OCI-LY1 (cell line): ENCODE measurements at regions not wholly inside any gene's neighbourhood (a gene's known extent, or its start where the extent isn't known, plus 50 kb on each side); places are given as distances from the start of the nearest gene placed in this dataset.

Experiments used
- H2AFZ ChIP-seq: fragments of 200-600 bp; sonication (generic), shearing (Covaris generic); 2 replicates; pipeline ENCODE4 v1.6.0; 2014; ENCODE audit warnings: antibody characterized with exemption, mild to moderate bottlenecking, low read length
- H3F3A ChIP-seq: fragments of 200-600 bp; sonication (generic), shearing (Covaris generic); 2 replicates; pipeline ENCODE4 v1.6.0; 2014; ENCODE audit warnings: mild to moderate bottlenecking, antibody characterized with exemption, low read length, moderate library complexity; ENCODE audit not compliant: insufficient read depth
- H3K27ac ChIP-seq: fragments of 200-600 bp; sonication (generic); 2 replicates; pipeline ENCODE4 v1.5.1; 2014; ENCODE audit warnings: low read length, mixed run types, mild to moderate bottlenecking, low read depth; ENCODE audit not compliant: poor library complexity, severe bottlenecking
- H3K27me3 ChIP-seq: fragments of 200-600 bp; sonication (generic); 2 replicates; pipeline ENCODE4 v1.6.0; 2014; ENCODE audit warnings: antibody characterized with exemption, mild to moderate bottlenecking, low read length, moderate library complexity; ENCODE audit not compliant: insufficient read depth
- H3K36me3 ChIP-seq: fragments of 200-600 bp; sonication (generic); 2 replicates; pipeline ENCODE4 v1.6.1; 2014; ENCODE audit warnings: mild to moderate bottlenecking, antibody characterized with exemption, low read length, moderate library complexity, mixed read lengths; ENCODE audit not compliant: insufficient read depth
- H3K4me1 ChIP-seq: fragments of 200-600 bp; sonication (generic); 2 replicates; pipeline ENCODE4 v1.5.1; 2014; ENCODE audit warnings: mild to moderate bottlenecking, low read length, moderate library complexity; ENCODE audit not compliant: insufficient read depth, severe bottlenecking
- H3K4me2 ChIP-seq: fragments of 200-600 bp; sonication (generic), shearing (Covaris generic); 2 replicates; pipeline ENCODE4 v1.6.1; 2014; ENCODE audit warnings: low read length
- H3K4me3 ChIP-seq: fragments of 200-600 bp; sonication (generic); 2 replicates; pipeline ENCODE4 v1.5.1; 2014; ENCODE audit warnings: low read length, low read depth, mild to moderate bottlenecking, mixed read lengths; ENCODE audit not compliant: poor library complexity, severe bottlenecking
- H3K79me2 ChIP-seq: fragments of 200-600 bp; shearing (Covaris generic); 2 replicates; pipeline ENCODE4 v1.6.1; 2016; ENCODE audit warnings: mixed run types, low read length, mixed read lengths; ENCODE audit not compliant: insufficient read depth
- H3K9ac ChIP-seq: fragments of 200-600 bp; sonication (generic), shearing (Covaris generic); 2 replicates; pipeline ENCODE4 v1.6.1; 2014; ENCODE audit warnings: mild to moderate bottlenecking, low read length, mixed read lengths
- H3K9me2 ChIP-seq: fragments of 200-600 bp; sonication (generic), shearing (Covaris generic); 2 replicates; pipeline ENCODE4 v1.6.1; 2014; ENCODE audit warnings: low read depth, mild to moderate bottlenecking, low read length, mixed read lengths
- H3K9me3 ChIP-seq: fragments of 200-600 bp; shearing (Covaris generic); 2 replicates; pipeline ENCODE4 v1.6.1; 2014; ENCODE audit warnings: low read length, mixed read lengths
- H4K20me1 ChIP-seq: fragments of 200-600 bp; sonication (generic), shearing (Covaris generic); 2 replicates; pipeline ENCODE4 v1.6.0; 2016; ENCODE audit warnings: mild to moderate bottlenecking, low read length; ENCODE audit not compliant: insufficient read depth
- CTCF ChIP-seq: fragments of 200-600 bp; sonication (generic), shearing (Covaris generic); IDR thresholded peaks from 2 replicates; pipeline ENCODE4 v1.5.1; 2017; ENCODE audit warnings: mild to moderate bottlenecking, antibody characterized with exemption, low read length, moderate library complexity, mixed read lengths
- EZH2 ChIP-seq: fragments of 200-600 bp; sonication (generic), shearing (Covaris generic); IDR thresholded peaks from 2 replicates; pipeline ENCODE4 v1.8.0; 2017; ENCODE audit warnings: borderline replicate concordance, mixed run types, mild to moderate bottlenecking, antibody characterized with exemption, low read length, moderate library complexity, mixed read lengths

- Histone ChIP-seq H3K9me3 (no peaks in the 10 kb centered on the region), H4K20me1 (no peaks in the 10 kb centered on the region), H2AFZ (no peak overlapping the region), H3K36me3 (no peaks in the 10 kb centered on the region), H3K79me2 (no peaks in the 10 kb centered on the region), H3K27me3 (no peaks in the 10 kb centered on the region; the same call in 1 of the 2 replicates), H3K4me3 (no peak overlapping the region), H3K4me2 (no peak overlapping the region), H3K4me1 (no peaks in the 10 kb centered on the region), H3F3A (no peaks in the 10 kb centered on the region), H3K9ac (no peak overlapping the region), H3K9me2 (no peaks in the 10 kb centered on the region), H3K27ac (no peak overlapping the region)
- TF ChIP-seq CTCF (no peak), EZH2 (no peak)
Measured at GRCh38 chr13:110065780-110066179, 241.2 kb downstream of the COL4A1 start.

- no peak overlapping the region for H3K27ac ChIP-seq
- TF ChIP-seq EZH2 (no peak), CTCF (no peak)
- H3K9me2 ChIP-seq = no peaks in the 10 kb centered on the region
- no peaks in the 10 kb centered on the region; the same call in 1 of the 2 replicates for H3K27me3 ChIP-seq
- H2AFZ ChIP-seq = no peak overlapping the region
- no peak overlapping the region for H3K9ac ChIP-seq
- H4K20me1 ChIP-seq = no peaks in the 10 kb centered on the region
- no peak overlapping the region for H3K4me3 ChIP-seq
- H3K9me3 ChIP-seq = no peaks in the 10 kb centered on the region
- no peaks in the 10 kb centered on the region for H3K36me3 ChIP-seq
- H3K4me1 ChIP-seq = no peaks in the 10 kb centered on the region
- no peaks in the 10 kb centered on the region for H3K79me2 ChIP-seq
- H3K4me2 ChIP-seq = no peak overlapping the region
- H3F3A ChIP-seq = no peaks in the 10 kb centered on the region
Measured at GRCh38 chr13:110063490-110064421, 243.2 kb downstream of the COL4A1 start.

GRCh38 chr13:110062777-110063442 is 244.0 kb downstream of the COL4A1 start:
- no peaks in the 10 kb centered on the region for H3K36me3 ChIP-seq
- H3K9me3 ChIP-seq = no peaks in the 10 kb centered on the region
- H3K9me2 ChIP-seq = no peaks in the 10 kb centered on the region
- H2AFZ ChIP-seq = no peak overlapping the region
- no peaks in the 10 kb centered on the region for H4K20me1 ChIP-seq
- no peak for TF ChIP-seq CTCF
- no peak for TF ChIP-seq EZH2
- no peak overlapping the region for H3K9ac ChIP-seq
- H3K4me3 ChIP-seq = no peak overlapping the region
- no peak overlapping the region for H3K4me2 ChIP-seq
- no peaks in the 10 kb centered on the region; the same call in 1 of the 2 replicates for H3K27me3 ChIP-seq
- no peaks in the 10 kb centered on the region for H3F3A ChIP-seq
- H3K27ac ChIP-seq = no peak overlapping the region
- no peaks in the 10 kb centered on the region for H3K4me1 ChIP-seq
- no peaks in the 10 kb centered on the region for H3K79me2 ChIP-seq
